Activated T-helper 17 cell treated with anti-CD3 and anti-CD28 coated beads, Interleukin-2, amount 50 U/mL, for 72 hours (primary cell): ENCODE measurements at regions not wholly inside any gene's neighbourhood (a gene's known extent, or its start where the extent isn't known, plus 50 kb on each side); places are given as distances from the start of the nearest gene placed in this dataset.

Experiments used
- ATAC-seq: fragments of 150-1000 bp; cut with Tn5 transposase; replicated peaks from 2 replicates; pipeline ENCODE4 v1.10.0; 2021; ENCODE audit warnings: mild to moderate bottlenecking, moderate library complexity
- H3K27ac Mint-ChIP-seq: one replicate; pipeline ENCODE4 v1.8.0; 2022; ENCODE audit warnings: mixed read lengths
- H3K27me3 Mint-ChIP-seq: one replicate; pipeline ENCODE4 v1.8.0; 2022; ENCODE audit warnings: mixed read lengths
- H3K36me3 Mint-ChIP-seq: one replicate; pipeline ENCODE4 v1.8.0; 2022; ENCODE audit warnings: low read depth, mild to moderate bottlenecking, mixed read lengths
- H3K4me1 Mint-ChIP-seq: one replicate; pipeline ENCODE4 v1.8.0; 2022; ENCODE audit warnings: mixed read lengths
- H3K4me3 Mint-ChIP-seq: one replicate; pipeline ENCODE4 v1.8.0; 2022; ENCODE audit warnings: mild to moderate bottlenecking, mixed read lengths
- H3K9me3 Mint-ChIP-seq: one replicate; pipeline ENCODE4 v1.8.0; 2022; ENCODE audit warnings: mixed read lengths

DNA sequence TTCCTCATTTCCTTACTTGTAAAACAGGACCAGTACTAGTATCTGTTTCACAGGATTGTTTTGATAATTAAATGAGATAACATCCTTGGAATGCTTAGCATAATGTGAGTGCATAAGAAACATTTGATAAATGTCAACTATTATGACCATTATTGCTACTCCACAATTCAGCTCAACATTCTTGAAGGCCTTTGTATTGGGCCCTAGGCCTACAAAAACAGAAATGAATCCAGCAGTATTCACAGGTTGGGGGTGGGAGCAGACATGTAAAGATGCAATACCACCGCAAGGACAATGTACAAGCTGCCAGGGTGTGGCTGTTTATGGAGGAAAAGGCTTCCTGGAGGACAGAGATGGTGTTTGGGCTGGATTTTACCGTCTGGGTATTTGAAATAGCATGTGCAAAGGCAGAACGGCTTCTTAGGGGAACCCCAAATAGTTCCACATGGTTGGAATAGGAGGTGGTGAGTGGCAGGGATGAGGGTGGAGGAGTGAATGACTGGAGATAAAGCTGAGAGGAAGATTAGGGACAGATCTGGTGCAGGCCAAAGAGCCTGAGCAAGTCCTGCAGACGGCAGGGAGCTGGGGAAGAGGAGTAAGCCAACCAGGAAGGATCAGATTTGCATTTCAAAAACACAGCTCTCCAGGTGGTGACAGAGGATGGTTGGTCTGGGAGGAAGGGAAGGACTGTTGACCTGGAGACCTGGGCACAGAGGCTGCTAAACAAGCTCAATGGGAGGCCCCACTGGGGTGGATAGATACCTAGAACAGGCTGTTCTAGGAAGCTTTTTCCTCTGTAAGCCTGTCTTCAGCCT is 57.0 kb upstream of the EPB41L1 start:
- Mint-ChIP-seq H3K9me3 (no peaks in the 10 kb centered on the region), H3K27ac (no peak overlapping the region), H3K4me3 (no peak overlapping the region), H3K36me3 (no peaks in the 10 kb centered on the region), H3K27me3 (peaks cover 16% of the 10 kb centered on the region), H3K4me1 (peaks cover 11% of the 10 kb centered on the region)
- ATAC-seq: no peak

DNA sequence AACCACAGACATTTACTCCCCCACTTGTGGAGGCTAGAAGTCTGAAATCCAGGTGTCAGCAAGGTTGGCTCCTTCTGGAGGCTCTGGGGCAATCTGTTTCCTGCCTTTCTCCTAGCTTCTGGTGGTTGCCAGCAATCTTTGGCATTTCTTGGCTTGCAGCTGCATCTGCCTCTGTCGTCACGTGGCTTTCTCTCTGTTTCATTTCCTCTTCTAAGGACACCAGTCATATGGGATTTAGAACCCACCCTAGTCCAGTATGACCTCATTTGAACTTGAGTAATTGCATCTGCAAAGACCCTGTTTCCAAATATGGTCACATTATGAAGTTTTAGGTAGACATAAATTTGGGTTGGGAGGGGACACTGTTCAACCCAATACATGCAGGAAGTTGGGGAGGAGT is 56.2 kb upstream of the EPB41L1 start:
- Mint-ChIP-seq H3K4me3 (no peak overlapping the region), H3K4me1 (peaks cover 6% of the 10 kb centered on the region), H3K9me3 (no peaks in the 10 kb centered on the region), H3K27me3 (peaks cover 11% of the 10 kb centered on the region), H3K36me3 (no peaks in the 10 kb centered on the region), H3K27ac (no peak overlapping the region)
- ATAC-seq: no peak

GRCh38 chr20:36099106-36099505 is 55.4 kb upstream of the EPB41L1 start:
- no peak for ATAC-seq
- Mint-ChIP-seq H3K27me3 (peaks cover 8% of the 10 kb centered on the region), H3K27ac (no peak overlapping the region), H3K36me3 (no peaks in the 10 kb centered on the region), H3K4me3 (no peak overlapping the region), H3K4me1 (peaks cover 2% of the 10 kb centered on the region), H3K9me3 (no peaks in the 10 kb centered on the region)

- no peak overlapping the region for H3K27ac Mint-ChIP-seq
- H3K4me3 Mint-ChIP-seq: no peak overlapping the region
- H3K9me3 Mint-ChIP-seq: no peaks in the 10 kb centered on the region
Observed at GRCh38 chr20:36101192-36101591, 53.3 kb upstream of the EPB41L1 start.

DNA sequence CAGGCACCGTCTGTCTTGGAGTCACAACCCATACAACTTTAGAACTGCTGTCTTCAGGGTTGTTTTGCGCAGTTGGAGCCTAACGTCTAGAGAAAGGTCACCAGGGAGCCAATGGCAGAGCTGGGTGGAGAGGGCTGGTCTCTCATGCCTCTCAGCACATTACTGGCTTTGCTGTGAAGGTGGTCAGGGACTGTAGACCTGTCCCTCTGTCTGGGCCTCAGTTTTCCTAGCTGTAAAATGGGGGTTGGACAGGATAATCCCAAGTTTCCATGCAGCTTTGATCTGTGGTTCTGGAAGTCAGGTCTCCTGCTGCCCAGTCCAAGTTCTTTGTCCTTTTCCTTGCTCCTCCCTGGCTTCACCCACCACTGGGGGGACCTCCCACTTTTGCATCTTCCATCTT is 52.2 kb upstream of the EPB41L1 start:
- Mint-ChIP-seq H3K27me3 (no peaks in the 10 kb centered on the region), H3K4me3 (no peak overlapping the region), H3K36me3 (no peaks in the 10 kb centered on the region), H3K9me3 (no peaks in the 10 kb centered on the region), H3K4me1 (no peaks in the 10 kb centered on the region), H3K27ac (no peak overlapping the region)
- ATAC-seq: no peak

More at GRCh38 chr20:36101192-36101591, 53.3 kb upstream of the EPB41L1 start:
- no peaks in the 10 kb centered on the region for H3K36me3 Mint-ChIP-seq
- peaks cover 4% of the 10 kb centered on the region for H3K27me3 Mint-ChIP-seq
- no peak for ATAC-seq
- no peaks in the 10 kb centered on the region for H3K4me1 Mint-ChIP-seq

GRCh38 chr20:36102809-36103596 is 51.5 kb upstream of the EPB41L1 start:
- no peak overlapping the region for H3K27ac Mint-ChIP-seq
- H3K27me3 Mint-ChIP-seq: no peaks in the 10 kb centered on the region
- H3K4me1 Mint-ChIP-seq: no peaks in the 10 kb centered on the region
- no peaks in the 10 kb centered on the region for H3K36me3 Mint-ChIP-seq
- H3K4me3 Mint-ChIP-seq: no peak overlapping the region
- no peaks in the 10 kb centered on the region for H3K9me3 Mint-ChIP-seq
- no peak for ATAC-seq

- ATAC-seq: no peak
- Mint-ChIP-seq H3K27me3 (no peaks in the 10 kb centered on the region), H3K4me3 (no peak overlapping the region), H3K36me3 (no peaks in the 10 kb centered on the region), H3K4me1 (no peaks in the 10 kb centered on the region), H3K9me3 (no peaks in the 10 kb centered on the region), H3K27ac (no peak overlapping the region)
Observed at GRCh38 chr20:36104244-36104643, 50.3 kb upstream of the EPB41L1 start.
